Gastroesophageal sphincter (tissue), 4 donors: ENCODE measurements at regions not wholly inside any gene's neighbourhood (a gene's known extent, or its start where the extent isn't known, plus 50 kb on each side); places are given as distances from the start of the nearest gene placed in this dataset.

Experiments used
- ATAC-seq: fragments of 150-250 bp; one replicate; pipeline ENCODE4 v1.9.1; 2016; ENCODE audit warnings: mild to moderate bottlenecking, moderate library complexity
- H3K27ac ChIP-seq, 4 donors: fragments of 200-600 bp; sonication (generic) in 3 of 4; 1 replicate in 3 of 4; 2 replicates in 1 of 4; pipeline ENCODE4 v1.5.1; 2016 to 2019
- H3K27me3 ChIP-seq: fragments of 200-600 bp; sonication (generic); one replicate; pipeline ENCODE4 v1.5.1; 2019
- H3K36me3 ChIP-seq, 2 donors: fragments of 200-600 bp; sonication (generic); one replicate each; pipeline ENCODE4 v1.5.1; 2019; ENCODE audit warnings: control low read depth in 1 of 2
- H3K4me1 ChIP-seq, 3 donors: fragments of 200-600 bp; sonication (generic); 1 replicate in 2 of 3; 2 replicates in 1 of 3; pipeline ENCODE4 v1.5.1; 2016 to 2019; ENCODE audit warnings: control low read depth in 2 of 3
- H3K4me3 ChIP-seq, 2 donors: fragments of 200-600 bp; sonication (generic); one replicate each; pipeline ENCODE4 v1.5.1; 2019; ENCODE audit warnings: mild to moderate bottlenecking in 1 of 2, moderate library complexity in 1 of 2
- H3K9me3 ChIP-seq, 3 donors: fragments of 200-600 bp; sonication (generic); one replicate each; pipeline ENCODE4 v1.5.1; 2017 to 2019; ENCODE audit warnings: control low read depth in 2 of 3
- EP300 ChIP-seq: sonication (generic); formaldehyde crosslinking; IDR thresholded peaks from one replicate; pipeline ENCODE4 v1.6.1; 2017; ENCODE audit warnings: antibody characterized with exemption, mild to moderate bottlenecking
- POLR2A ChIP-seq, 2 donors: fragments of 450-650 bp; IDR thresholded peaks; one replicate each; pipeline ENCODE4 v1.6.1; 2017; ENCODE audit warnings: antibody characterized with exemption in 2 of 2, mild to moderate bottlenecking in 2 of 2, moderate library complexity in 1 of 2
- POLR2AphosphoS5 ChIP-seq: sonication (generic); formaldehyde crosslinking; IDR thresholded peaks from one replicate; pipeline ENCODE4 v1.6.1; 2017; ENCODE audit warnings: antibody characterized with exemption
- WGBS, 2 donors: methylation state at CpG; one replicate each; pipeline ENCODE4 v1.1.5; 2018; ENCODE audit warnings: low coverage in 1 of 2; 5-methylcytosine and 5-hydroxymethylcytosine counted together
- TF ChIP-seq, protein P1 (sequence below), 4 experiments: fragments of 200-600 bp in 2 of 4; fragments of 450-650 bp in 2 of 4; sonication (generic) in 1 of 4; IDR thresholded peaks; one replicate each; pipeline ENCODE4 v1.5.1; 2017 to 2019; ENCODE audit warnings: antibody characterized with exemption in 4 of 4, mild to moderate bottlenecking in 2 of 4, moderate library complexity in 2 of 4

DNA sequence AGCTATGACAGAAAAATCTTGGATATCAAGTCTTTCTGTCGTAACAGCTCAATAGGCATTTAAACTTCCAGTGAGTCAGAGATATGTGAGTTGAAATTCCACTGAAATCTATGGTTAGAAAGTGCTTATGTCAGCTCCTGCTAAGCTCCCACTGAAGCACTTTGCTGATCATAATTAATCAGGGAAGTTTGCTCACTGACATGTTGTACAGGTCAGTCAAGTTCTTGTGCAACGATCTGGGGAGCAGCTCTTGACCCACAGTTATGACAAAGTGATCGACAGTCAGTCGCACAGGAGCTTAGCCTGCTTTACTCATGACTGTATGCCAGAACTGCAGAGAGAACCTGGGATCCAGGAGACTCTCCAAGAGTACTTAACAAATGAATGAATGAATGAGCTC is 453.5 kb downstream of the SOX2 start:
- no peaks in the 10 kb centered on the region for H3K4me1 ChIP-seq
- no peak for ATAC-seq
- no peak overlapping the region for H3K4me3 ChIP-seq
- H3K36me3 ChIP-seq: no peaks in the 10 kb centered on the region
- no peaks in the 10 kb centered on the region for H3K9me3 ChIP-seq
- H3K27me3 ChIP-seq: no peaks in the 10 kb centered on the region
- WGBS, 2 donors: 41 to 49% methylated on average over 3 to 4 of the region's 4 CpGs
- TF ChIP-seq, protein P1, sequence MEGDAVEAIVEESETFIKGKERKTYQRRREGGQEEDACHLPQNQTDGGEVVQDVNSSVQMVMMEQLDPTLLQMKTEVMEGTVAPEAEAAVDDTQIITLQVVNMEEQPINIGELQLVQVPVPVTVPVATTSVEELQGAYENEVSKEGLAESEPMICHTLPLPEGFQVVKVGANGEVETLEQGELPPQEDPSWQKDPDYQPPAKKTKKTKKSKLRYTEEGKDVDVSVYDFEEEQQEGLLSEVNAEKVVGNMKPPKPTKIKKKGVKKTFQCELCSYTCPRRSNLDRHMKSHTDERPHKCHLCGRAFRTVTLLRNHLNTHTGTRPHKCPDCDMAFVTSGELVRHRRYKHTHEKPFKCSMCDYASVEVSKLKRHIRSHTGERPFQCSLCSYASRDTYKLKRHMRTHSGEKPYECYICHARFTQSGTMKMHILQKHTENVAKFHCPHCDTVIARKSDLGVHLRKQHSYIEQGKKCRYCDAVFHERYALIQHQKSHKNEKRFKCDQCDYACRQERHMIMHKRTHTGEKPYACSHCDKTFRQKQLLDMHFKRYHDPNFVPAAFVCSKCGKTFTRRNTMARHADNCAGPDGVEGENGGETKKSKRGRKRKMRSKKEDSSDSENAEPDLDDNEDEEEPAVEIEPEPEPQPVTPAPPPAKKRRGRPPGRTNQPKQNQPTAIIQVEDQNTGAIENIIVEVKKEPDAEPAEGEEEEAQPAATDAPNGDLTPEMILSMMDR (IDR thresholded peaks at IDR 0.05): no peak
- TF ChIP-seq POLR2A (IDR thresholded peaks at IDR 0.05): no peak
- no peak for TF ChIP-seq POLR2AphosphoS5
- no peak for TF ChIP-seq EP300
- no peak overlapping the region for H3K27ac ChIP-seq

DNA sequence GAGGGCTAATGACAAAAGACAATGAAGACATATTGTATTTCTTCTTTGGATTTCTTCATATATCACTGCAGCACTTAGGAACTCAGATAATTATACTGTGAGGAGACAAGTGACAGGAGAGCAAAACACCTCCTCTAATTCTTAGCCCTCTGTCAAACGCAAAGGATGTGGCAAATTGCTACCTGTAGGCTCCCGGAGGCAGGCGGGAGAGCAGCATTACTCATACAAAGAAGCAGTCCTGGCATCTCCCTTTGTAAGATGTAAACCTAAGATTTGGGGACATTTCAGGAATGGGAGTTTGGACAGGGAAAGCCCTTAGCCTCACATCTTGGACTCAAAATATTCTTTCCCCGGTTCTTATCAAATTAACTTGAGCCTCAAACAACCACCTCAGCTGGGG is 460.8 kb downstream of the SOX2 start:
- WGBS, 2 donors: 33 to 54% methylated on average over 3 to 4 of the region's 4 CpGs
- H3K4me1 ChIP-seq: no peaks in the 10 kb centered on the region
- H3K9me3 ChIP-seq: no peaks in the 10 kb centered on the region
- no peak for ATAC-seq
- no peak overlapping the region for H3K27ac ChIP-seq
- no peaks in the 10 kb centered on the region for H3K36me3 ChIP-seq
- TF ChIP-seq, protein P1 (IDR thresholded peaks at IDR 0.05): no peak
- TF ChIP-seq EP300 (no peak), POLR2A (IDR thresholded peaks at IDR 0.05) (no peak), POLR2AphosphoS5 (no peak)
- no peak overlapping the region for H3K4me3 ChIP-seq
- peaks cover 6% of the 10 kb centered on the region for H3K27me3 ChIP-seq

- Histone ChIP-seq H3K4me3 (no peak overlapping the region), H3K4me1 (no peaks in the 10 kb centered on the region), H3K9me3 (no peaks in the 10 kb centered on the region), H3K36me3 (no peaks in the 10 kb centered on the region), H3K27me3 (peaks cover 7% of the 10 kb centered on the region), H3K27ac (no peak overlapping the region)
- ATAC-seq: no peak
- 59% methylated on average over 5 of the region's 5 CpGs; no CpG with 5 or more reads in 1 of the 2 donors for WGBS, 2 donors
- TF ChIP-seq, protein P1 (IDR thresholded peaks at IDR 0.05): no peak
- no peak for TF ChIP-seq EP300
- TF ChIP-seq POLR2A (IDR thresholded peaks at IDR 0.05): no peak
- no peak for TF ChIP-seq POLR2AphosphoS5
Observed at GRCh38 chr3:182178488-182179200, 466.9 kb downstream of the SOX2 start.

GRCh38 chr3:182179631-182180030 is 467.9 kb downstream of the SOX2 start:
- TF ChIP-seq POLR2AphosphoS5 (no peak), EP300 (no peak), POLR2A (IDR thresholded peaks at IDR 0.05) (no peak)
- TF ChIP-seq, protein P1 (IDR thresholded peaks at IDR 0.05): no peak
- peaks cover 7% of the 10 kb centered on the region for H3K27me3 ChIP-seq
- 50 to 60% methylated on average over 1 of the region's 1 CpG for WGBS, 2 donors

GRCh38 chr3:182180654-182181385 is 469.1 kb downstream of the SOX2 start:
- Histone ChIP-seq H3K27ac (no peak overlapping the region), H3K4me1 (no peaks in the 10 kb centered on the region), H3K27me3 (peaks cover 7% of the 10 kb centered on the region), H3K36me3 (no peaks in the 10 kb centered on the region), H3K4me3 (no peak overlapping the region), H3K9me3 (no peaks in the 10 kb centered on the region)
- no peak for TF ChIP-seq POLR2A (IDR thresholded peaks at IDR 0.05)
- no peak for TF ChIP-seq EP300
- no peak for TF ChIP-seq POLR2AphosphoS5
- TF ChIP-seq, protein P1 (IDR thresholded peaks at IDR 0.05): no peak
- ATAC-seq: no peak
- 23 to 45% methylated on average over 9 of the region's 9 CpGs for WGBS, 2 donors

More at GRCh38 chr3:182179631-182180030, 467.9 kb downstream of the SOX2 start:
- H3K27ac ChIP-seq: no peak overlapping the region
- no peaks in the 10 kb centered on the region for H3K9me3 ChIP-seq
- no peak for ATAC-seq
- no peak overlapping the region for H3K4me3 ChIP-seq
- H3K36me3 ChIP-seq: no peaks in the 10 kb centered on the region
- H3K4me1 ChIP-seq: no peaks in the 10 kb centered on the region
